Choroid plexus epithelial cell (primary cell): ENCODE measurements at regions not wholly inside any gene's neighbourhood (a gene's known extent, or its start where the extent isn't known, plus 50 kb on each side); places are given as distances from the start of the nearest gene placed in this dataset.
"Not testable (repeated sequence)": the region's sequence is repeated elsewhere in the genome, so short reads cannot be mapped to it uniquely, and the experiment has no call there.

ENCODE experiments used
- DNase-seq: peaks from one replicate; pipeline ENCODE4 v3.0.0-alpha.2; 2010; ENCODE audit warnings: low read depth
- H3K4me3 ChIP-seq: 2 replicates; pipeline ENCODE4 v1.5.1; 2011; ENCODE audit warnings: low read depth, mild to moderate bottlenecking, control low read depth, low read length, moderate library complexity
- TF ChIP-seq, protein P1 (sequence below): conservative IDR thresholded peaks from 2 replicates; pipeline ENCODE4 v1.5.1; 2011; ENCODE audit warnings: low read depth, mild to moderate bottlenecking, control low read depth, inconsistent platforms, low read length, moderate library complexity

DNA sequence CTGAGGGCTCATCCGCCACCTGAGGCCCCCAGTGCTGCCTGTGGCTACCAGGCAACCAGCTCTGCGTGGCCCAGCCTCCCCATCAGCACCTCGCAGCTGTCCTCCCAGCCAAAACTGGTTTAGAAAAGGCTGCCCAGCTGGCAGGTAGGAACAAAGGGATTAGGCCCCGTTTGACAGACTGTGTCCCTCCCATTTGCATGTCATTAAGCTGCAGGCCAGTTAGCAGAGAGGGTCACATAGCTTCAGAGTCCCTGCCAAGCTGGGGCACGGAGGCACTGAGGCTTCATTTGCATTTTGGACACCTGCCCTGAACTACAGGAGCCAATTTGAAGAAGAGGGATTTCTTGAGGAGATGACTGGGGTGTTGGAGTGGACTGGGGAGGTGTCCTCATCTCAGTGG, 177.9 kb downstream of the TLE3 start:
- no peak for DNase-seq
- no peak overlapping the region for H3K4me3 ChIP-seq
- TF ChIP-seq, protein P1, sequence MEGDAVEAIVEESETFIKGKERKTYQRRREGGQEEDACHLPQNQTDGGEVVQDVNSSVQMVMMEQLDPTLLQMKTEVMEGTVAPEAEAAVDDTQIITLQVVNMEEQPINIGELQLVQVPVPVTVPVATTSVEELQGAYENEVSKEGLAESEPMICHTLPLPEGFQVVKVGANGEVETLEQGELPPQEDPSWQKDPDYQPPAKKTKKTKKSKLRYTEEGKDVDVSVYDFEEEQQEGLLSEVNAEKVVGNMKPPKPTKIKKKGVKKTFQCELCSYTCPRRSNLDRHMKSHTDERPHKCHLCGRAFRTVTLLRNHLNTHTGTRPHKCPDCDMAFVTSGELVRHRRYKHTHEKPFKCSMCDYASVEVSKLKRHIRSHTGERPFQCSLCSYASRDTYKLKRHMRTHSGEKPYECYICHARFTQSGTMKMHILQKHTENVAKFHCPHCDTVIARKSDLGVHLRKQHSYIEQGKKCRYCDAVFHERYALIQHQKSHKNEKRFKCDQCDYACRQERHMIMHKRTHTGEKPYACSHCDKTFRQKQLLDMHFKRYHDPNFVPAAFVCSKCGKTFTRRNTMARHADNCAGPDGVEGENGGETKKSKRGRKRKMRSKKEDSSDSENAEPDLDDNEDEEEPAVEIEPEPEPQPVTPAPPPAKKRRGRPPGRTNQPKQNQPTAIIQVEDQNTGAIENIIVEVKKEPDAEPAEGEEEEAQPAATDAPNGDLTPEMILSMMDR: no peak

GRCh38 chr15:69920221-69920620, 177.5 kb downstream of the TLE3 start:
- H3K4me3 ChIP-seq: no peak overlapping the region
- no peak for DNase-seq
- TF ChIP-seq, protein P1: no peak

GRCh38 chr15:69921626-69922619, 175.8 kb downstream of the TLE3 start:
- TF ChIP-seq, protein P1: no peak
- H3K4me3 ChIP-seq: no peak overlapping the region
- DNase-seq: no peak

DNA sequence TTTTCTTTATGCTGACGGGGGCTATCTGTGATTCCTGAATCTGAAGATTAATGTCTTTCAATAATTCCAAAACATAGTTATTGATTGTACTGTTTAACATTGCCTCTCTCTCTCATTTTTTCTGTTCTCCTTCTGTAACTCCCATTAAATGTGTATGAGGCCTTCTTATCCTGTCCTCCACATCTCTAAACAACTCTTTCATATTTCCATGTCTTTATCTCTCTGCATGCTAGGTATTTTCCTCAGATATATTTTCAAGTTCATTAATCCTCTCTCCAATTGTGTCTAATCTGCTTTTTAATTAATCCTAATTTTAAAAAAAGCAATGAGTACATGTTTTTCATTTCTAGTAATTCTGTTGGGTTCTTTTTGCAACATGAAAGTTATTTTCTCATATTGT, 173.2 kb downstream of the TLE3 start:
- TF ChIP-seq, protein P1: no peak
- H3K4me3 ChIP-seq: no peak overlapping the region
- DNase-seq: no peak

DNA sequence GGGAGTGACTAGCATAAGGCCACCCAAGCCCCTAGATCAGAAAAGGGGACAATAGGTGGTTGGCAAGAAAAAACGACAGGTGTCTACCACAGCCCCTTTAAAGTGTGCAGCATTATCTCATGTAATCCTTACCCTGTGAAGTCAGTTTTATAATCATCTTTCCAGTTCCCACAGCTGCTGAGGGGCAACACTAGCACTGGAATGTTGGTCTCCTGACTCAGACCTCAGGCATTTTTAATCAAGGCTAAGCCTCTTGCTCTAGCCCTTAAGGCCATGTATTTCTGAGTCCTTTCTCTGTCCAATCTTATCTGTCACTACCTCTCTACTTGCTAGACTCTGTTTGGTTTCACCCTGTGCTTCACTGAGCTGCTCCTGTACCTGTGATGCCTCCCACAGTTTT, 171.7 kb downstream of the TLE3 start:
- H3K4me3 ChIP-seq: no peak overlapping the region
- peak; percentile 62 for DNase-seq
- TF ChIP-seq, protein P1: no peak

DNA sequence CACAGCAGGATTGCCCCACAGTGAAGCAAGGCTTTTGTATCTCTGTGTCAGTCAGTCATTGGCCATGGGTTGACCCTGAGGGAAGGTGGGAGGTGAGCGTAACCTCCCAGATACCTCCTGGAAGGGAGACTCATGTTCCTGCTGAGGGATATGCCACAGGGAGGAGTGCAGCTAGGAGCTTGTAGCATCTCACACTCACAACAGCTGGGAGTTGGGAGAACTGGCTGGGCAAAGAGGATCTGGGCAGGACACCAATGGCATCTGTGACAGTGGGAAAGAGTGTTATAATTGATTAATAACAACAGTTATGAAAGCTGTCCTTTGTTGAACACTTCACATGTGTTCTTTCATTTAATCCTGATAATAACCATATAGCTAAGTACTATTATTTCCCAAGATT, 171.0 kb downstream of the TLE3 start:
- TF ChIP-seq, protein P1: no peak
- no peak overlapping the region for H3K4me3 ChIP-seq
- DNase-seq: no peak

- not testable (repeated sequence) for H3K4me3 ChIP-seq, DNase-seq
These were observed 168.8 kb downstream of the TLE3 start for GRCh38 chr15:69928890-69929289.
